Mucosa of stomach (tissue), 1 donor: ENCODE measurements at regions not wholly inside any gene's neighbourhood (a gene's known extent, or its start where the extent isn't known, plus 50 kb on each side); places are given as distances from the start of the nearest gene placed in this dataset.

ENCODE experiments used
- H3K27me3 ChIP-seq: one replicate; pipeline ENCODE4 v1.7.0; 2013; ENCODE audit warnings: mild to moderate bottlenecking, low read length; ENCODE audit not compliant: control insufficient read depth, insufficient read depth
- H3K36me3 ChIP-seq: one replicate; pipeline ENCODE4 v1.7.0; 2013; ENCODE audit warnings: low read length; ENCODE audit not compliant: control insufficient read depth, insufficient read depth
- H3K4me1 ChIP-seq: one replicate; pipeline ENCODE4 v1.7.0; 2013; ENCODE audit warnings: mild to moderate bottlenecking, low read length; ENCODE audit not compliant: control insufficient read depth, insufficient read depth
- H3K4me3 ChIP-seq: one replicate; pipeline ENCODE4 v1.7.0; 2013; ENCODE audit warnings: low read length
- H3K9ac ChIP-seq: one replicate; pipeline ENCODE4 v1.7.0; 2013; ENCODE audit warnings: mild to moderate bottlenecking, low read length, moderate library complexity
- H3K9me3 ChIP-seq: one replicate; pipeline ENCODE4 v1.7.0; 2013; ENCODE audit warnings: mild to moderate bottlenecking, low read length, moderate library complexity; ENCODE audit not compliant: control insufficient read depth
- donor health status: Pancreatic carcinoma.

GRCh38 chr17:79399610-79400144 is 211.2 kb downstream of the RBFOX3 start:
- no peaks in the 10 kb centered on the region for H3K36me3 ChIP-seq
- H3K27me3 ChIP-seq: peaks cover 54% of the 10 kb centered on the region
- H3K9me3 ChIP-seq: no peaks in the 10 kb centered on the region
- peaks cover 3% of the 10 kb centered on the region for H3K4me1 ChIP-seq
- H3K9ac ChIP-seq: no peak overlapping the region
- no peak overlapping the region for H3K4me3 ChIP-seq

- H3K9ac ChIP-seq: no peak overlapping the region
- no peaks in the 10 kb centered on the region for H3K9me3 ChIP-seq
- peaks cover 57% of the 10 kb centered on the region for H3K27me3 ChIP-seq
- no peak overlapping the region for H3K4me3 ChIP-seq
- H3K36me3 ChIP-seq: no peaks in the 10 kb centered on the region
- peaks cover 3% of the 10 kb centered on the region for H3K4me1 ChIP-seq
These were observed 212.4 kb downstream of the RBFOX3 start for GRCh38 chr17:79398441-79398840.

GRCh38 chr17:79396696-79397095 is 214.2 kb downstream of the RBFOX3 start:
- no peaks in the 10 kb centered on the region for H3K9me3 ChIP-seq
- H3K27me3 ChIP-seq: peaks cover 51% of the 10 kb centered on the region
- no peak overlapping the region for H3K9ac ChIP-seq
- peaks cover 3% of the 10 kb centered on the region for H3K4me1 ChIP-seq
- no peak overlapping the region for H3K4me3 ChIP-seq
- no peaks in the 10 kb centered on the region for H3K36me3 ChIP-seq

GRCh38 chr17:79395545-79395944 is 215.3 kb downstream of the RBFOX3 start:
- H3K4me1 ChIP-seq: no peaks in the 10 kb centered on the region
- no peak overlapping the region for H3K4me3 ChIP-seq
- H3K27me3 ChIP-seq: peaks cover 53% of the 10 kb centered on the region
- H3K9ac ChIP-seq: no peak overlapping the region
- no peaks in the 10 kb centered on the region for H3K9me3 ChIP-seq
- H3K36me3 ChIP-seq: no peaks in the 10 kb centered on the region

DNA sequence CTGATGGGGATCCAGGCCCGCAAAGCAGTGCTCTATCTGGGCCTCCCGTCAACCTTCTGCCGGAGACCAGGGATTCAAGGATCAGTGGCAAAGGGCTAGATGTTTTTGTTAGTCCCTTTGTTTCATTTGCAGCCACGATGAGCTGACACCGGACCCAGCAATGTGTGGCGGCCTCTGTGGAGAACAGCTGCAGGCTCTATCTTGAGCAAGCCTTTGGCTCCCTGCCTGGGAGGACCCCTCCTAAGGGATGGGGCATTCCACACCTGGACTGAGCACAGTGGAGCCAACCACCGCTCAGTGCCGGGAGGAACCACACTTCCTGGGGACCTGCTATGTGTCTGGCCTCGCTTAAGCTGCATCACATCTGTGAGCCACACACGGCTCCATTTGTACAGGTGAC is 215.8 kb downstream of the RBFOX3 start:
- Histone ChIP-seq H3K27me3 (peaks cover 48% of the 10 kb centered on the region), H3K9ac (no peak overlapping the region), H3K4me3 (no peak overlapping the region), H3K4me1 (no peaks in the 10 kb centered on the region), H3K36me3 (no peaks in the 10 kb centered on the region), H3K9me3 (no peaks in the 10 kb centered on the region)

DNA sequence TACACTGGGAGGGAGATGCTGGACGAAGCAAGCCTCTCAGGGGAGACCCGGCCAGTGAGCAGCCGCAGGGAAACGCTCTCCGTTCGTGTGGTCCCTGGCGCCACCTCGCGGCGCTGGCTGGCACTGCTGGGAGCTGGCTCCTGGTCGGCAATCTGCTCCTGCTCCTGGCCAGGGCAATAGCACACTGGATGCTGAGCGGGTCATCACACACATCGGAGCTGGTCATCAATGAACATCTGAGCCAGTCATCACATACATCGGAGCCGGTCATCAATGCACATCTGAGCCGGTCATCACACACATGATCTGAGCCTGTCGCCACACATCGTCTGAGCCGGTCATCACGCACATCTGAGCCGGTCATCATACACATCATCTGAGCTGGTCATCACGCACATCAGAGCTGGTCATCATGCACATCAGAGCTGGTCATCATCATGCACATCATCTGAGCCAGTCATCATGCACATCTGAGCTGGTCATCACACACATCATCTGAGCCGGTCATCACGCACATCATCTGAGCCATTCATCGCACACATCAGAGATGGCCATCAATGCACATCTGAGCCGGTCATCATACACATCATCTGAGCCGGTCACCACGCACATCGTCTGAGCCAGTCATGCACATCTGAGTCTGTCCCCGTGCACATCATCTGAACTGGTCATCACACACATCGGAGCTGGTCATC is 217.3 kb downstream of the RBFOX3 start:
- H3K9ac ChIP-seq: no peak overlapping the region
- H3K4me3 ChIP-seq: no peak overlapping the region
- no peaks in the 10 kb centered on the region for H3K4me1 ChIP-seq
- peaks cover 45% of the 10 kb centered on the region for H3K27me3 ChIP-seq
- H3K36me3 ChIP-seq: no peaks in the 10 kb centered on the region
- no peaks in the 10 kb centered on the region for H3K9me3 ChIP-seq

DNA sequence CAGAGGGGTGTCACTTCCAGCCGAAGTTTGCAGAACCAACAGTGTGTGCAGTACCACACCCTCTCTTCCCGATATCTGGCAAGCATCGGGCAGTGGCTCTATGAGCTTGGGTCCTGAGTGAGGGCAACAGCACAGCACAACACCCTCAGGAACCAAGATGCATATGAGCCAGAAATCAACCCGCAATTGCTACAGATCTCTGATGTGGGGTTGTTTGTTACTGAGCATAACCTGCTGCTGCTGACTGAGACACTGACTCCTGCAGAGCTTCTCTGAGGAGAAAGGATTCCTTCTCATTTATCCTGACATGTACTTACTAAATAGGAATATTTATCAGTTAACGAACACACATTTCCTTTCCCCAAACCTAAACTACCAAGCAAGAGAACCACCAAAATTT is 218.3 kb downstream of the RBFOX3 start:
- Histone ChIP-seq H3K9me3 (no peaks in the 10 kb centered on the region), H3K36me3 (no peaks in the 10 kb centered on the region), H3K4me3 (no peak overlapping the region), H3K9ac (no peak overlapping the region), H3K4me1 (no peaks in the 10 kb centered on the region), H3K27me3 (peaks cover 52% of the 10 kb centered on the region)

GRCh38 chr17:79391376-79392233 is 219.2 kb downstream of the RBFOX3 start:
- Histone ChIP-seq H3K36me3 (no peaks in the 10 kb centered on the region), H3K4me1 (no peaks in the 10 kb centered on the region), H3K27me3 (peaks cover 58% of the 10 kb centered on the region), H3K9ac (no peak overlapping the region), H3K9me3 (no peaks in the 10 kb centered on the region), H3K4me3 (no peak overlapping the region)

DNA sequence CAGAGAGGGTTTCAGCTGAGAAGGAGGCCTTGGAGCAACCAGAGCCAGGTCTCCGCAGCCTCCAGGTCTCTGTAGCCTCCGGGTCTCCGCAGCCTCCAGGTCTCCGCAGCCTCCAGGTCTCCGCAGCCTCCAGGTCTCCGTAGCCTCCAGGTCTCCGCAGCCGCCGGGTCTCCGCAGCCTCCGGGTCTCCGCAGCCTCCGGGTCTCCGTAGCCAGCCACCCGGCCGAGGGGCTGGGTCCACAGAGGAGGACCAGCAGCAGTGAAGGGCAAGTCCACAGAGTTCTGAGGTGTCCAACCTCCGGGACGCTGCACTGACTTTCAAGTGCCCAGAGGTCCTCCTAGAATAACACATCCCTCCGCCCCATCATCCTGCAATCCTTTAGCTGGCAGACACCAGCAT is 221.0 kb downstream of the RBFOX3 start:
- H3K4me1 ChIP-seq: no peaks in the 10 kb centered on the region
- H3K27me3 ChIP-seq: peaks cover 52% of the 10 kb centered on the region
- no peak overlapping the region for H3K4me3 ChIP-seq
- H3K36me3 ChIP-seq: no peaks in the 10 kb centered on the region
- H3K9ac ChIP-seq: no peak overlapping the region
- H3K9me3 ChIP-seq: no peaks in the 10 kb centered on the region

- Histone ChIP-seq H3K9ac (no peak overlapping the region), H3K36me3 (no peaks in the 10 kb centered on the region), H3K4me1 (no peaks in the 10 kb centered on the region), H3K9me3 (no peaks in the 10 kb centered on the region), H3K27me3 (peaks cover 46% of the 10 kb centered on the region), H3K4me3 (no peak overlapping the region)
These were observed 222.1 kb downstream of the RBFOX3 start for GRCh38 chr17:79388556-79389295.

- no peak overlapping the region for H3K4me3 ChIP-seq
- H3K9ac ChIP-seq: no peak overlapping the region
- no peaks in the 10 kb centered on the region for H3K4me1 ChIP-seq
- H3K36me3 ChIP-seq: no peaks in the 10 kb centered on the region
- no peaks in the 10 kb centered on the region for H3K9me3 ChIP-seq
- H3K27me3 ChIP-seq: peaks cover 46% of the 10 kb centered on the region
These were observed 223.1 kb downstream of the RBFOX3 start for GRCh38 chr17:79387783-79388182.
